Activated CD8-positive, alpha-beta memory T cell treated with anti-CD3 and anti-CD28 coated beads for 4 hours (primary cell): ENCODE measurements at regions not wholly inside any gene's neighbourhood (a gene's known extent, or its start where the extent isn't known, plus 50 kb on each side); places are given as distances from the start of the nearest gene placed in this dataset.

Experiments
- DNase-seq, 2 donors: peaks; one replicate each; pipeline ENCODE4 v3.0.0-alpha.2; 2020; ENCODE audit warnings: low read depth in 2 of 2

GRCh38 chr5:8138884-8139283 lies 269.9 kb downstream of the MTRR start:
- DNase-seq = no peak

DNA sequence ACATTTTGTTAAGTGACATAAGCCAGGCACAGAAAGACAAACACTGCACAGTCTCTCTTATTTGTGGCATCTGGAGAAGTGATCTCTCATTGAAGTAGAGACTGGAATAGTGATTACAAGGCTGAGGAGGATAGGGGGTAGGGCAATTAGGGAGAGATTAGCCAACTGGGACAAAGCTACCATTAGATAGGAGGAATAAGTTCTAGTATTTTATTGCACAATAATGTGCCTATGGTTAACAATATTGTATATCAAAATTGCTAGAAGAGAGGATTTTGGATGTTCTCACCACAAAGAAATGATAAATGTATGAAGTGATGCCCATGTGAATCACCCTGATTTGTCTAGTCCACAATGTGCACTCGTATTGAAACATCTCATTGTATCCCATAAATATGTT lies 281.8 kb downstream of the MTRR start:
- no peak for DNase-seq

GRCh38 chr5:8156706-8157105 lies 287.8 kb downstream of the MTRR start:
- DNase-seq = no peak

- DNase-seq = no peak
Observed at GRCh38 chr5:8157320-8157822, 288.4 kb downstream of the MTRR start.

DNA sequence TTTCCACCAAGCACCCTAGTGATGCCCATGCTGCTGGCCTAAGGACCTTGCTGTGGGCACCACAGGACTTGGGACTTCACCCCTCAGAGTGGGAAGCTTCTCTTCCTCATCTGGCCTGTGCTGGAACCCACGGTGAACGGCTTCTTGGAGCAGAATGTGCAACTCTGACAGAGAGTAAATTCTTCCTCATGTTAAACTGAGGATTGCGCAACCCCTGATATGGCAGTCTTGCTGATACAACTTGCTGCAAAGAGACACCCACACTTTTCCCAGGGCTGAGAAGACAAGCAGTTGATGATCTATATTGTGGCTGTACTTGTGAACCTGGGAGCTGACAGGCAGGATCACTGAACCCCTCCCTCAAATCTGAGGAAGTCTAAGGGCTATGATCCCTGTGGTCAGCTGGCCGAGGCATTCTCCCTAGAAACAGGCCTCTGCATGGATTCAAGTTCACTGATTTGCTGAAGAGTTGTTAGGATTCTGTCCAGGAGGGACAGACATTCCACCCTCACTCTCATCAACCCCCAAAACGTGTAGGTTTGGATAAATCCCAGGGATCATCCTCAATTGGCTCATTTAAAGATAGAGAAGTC lies 307.2 kb downstream of the MTRR start:
- DNase-seq = no peak

GRCh38 chr5:8184455-8185063 lies 315.6 kb downstream of the MTRR start:
- no peak for DNase-seq

- DNase-seq = no peak
Observed at GRCh38 chr5:8185852-8186251, 316.9 kb downstream of the MTRR start.

GRCh38 chr5:8188874-8189565 lies 320.1 kb downstream of the MTRR start:
- DNase-seq = no peak

GRCh38 chr5:8192840-8193239 lies 323.9 kb downstream of the MTRR start:
- DNase-seq = no peak

DNA sequence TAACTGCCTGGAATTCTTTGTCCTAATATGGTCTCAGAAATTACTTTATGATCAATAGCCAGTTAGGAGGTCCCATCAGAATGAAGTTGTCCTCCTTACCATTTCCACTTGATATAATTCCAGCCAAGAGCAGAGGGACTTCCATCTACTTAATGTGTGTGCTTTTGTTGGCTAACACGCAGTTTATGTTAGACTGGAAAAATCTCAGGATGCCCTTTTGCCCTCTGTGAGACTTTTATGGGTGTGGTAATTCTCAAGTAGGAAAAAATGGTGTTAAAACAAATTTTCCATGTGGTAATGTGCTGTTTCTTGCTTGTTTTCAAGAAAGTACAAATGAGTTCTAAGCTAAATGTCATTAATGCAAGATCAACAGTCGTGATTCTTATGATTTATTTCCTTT lies 327.1 kb downstream of the MTRR start:
- DNase-seq = no peak

DNA sequence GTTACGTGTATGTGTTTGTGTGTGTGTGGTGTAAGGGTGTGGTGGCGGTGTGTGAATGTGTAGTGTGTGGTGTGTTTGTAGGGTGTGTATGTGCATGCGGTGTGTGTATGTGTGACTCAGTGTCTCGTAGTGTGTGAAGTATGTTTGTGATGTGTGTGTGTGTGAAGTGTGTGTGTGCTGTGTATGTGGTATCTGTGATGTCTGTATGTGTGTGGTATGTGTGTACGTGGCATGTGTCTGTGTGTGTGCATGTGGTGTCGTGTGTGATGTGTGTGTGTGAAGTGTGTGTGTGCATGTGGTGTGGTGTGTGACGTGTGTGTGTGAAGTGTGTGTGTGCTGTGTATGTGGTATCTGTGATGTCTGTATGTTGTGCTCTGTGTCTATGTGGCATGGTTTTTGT lies 339.4 kb downstream of the MTRR start:
- no peak for DNase-seq

- no peak for DNase-seq
Observed at GRCh38 chr5:8209500-8209899, 340.6 kb downstream of the MTRR start.

DNA sequence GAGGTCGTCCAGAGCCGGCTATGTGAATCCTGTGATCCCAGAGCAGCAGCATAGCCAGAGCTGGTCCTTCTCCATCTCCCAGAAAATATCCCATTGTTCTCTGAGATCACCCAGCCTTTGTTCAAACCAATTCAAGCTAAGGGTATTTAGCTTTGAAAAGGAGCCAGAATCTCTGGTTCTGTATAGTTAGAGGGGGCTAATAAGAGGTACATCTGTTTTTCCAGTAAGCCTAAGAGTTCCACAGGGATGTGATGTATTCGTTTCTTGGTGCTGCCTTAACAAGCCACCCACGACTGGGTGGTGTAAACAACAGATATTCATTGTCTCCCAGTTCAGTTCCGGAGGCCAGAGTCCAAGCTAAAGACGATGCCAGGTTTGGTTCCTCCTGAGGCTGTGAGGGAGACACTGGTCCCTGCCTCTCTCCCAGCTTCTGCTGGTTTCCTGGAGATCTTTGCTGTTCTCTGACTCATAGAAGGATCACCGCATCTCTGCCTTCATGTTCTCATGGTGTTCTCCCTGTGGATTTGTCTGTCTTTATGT lies 344.8 kb downstream of the MTRR start:
- DNase-seq = no peak

GRCh38 chr5:8216921-8217320 lies 348.0 kb downstream of the MTRR start:
- no peak for DNase-seq

DNA sequence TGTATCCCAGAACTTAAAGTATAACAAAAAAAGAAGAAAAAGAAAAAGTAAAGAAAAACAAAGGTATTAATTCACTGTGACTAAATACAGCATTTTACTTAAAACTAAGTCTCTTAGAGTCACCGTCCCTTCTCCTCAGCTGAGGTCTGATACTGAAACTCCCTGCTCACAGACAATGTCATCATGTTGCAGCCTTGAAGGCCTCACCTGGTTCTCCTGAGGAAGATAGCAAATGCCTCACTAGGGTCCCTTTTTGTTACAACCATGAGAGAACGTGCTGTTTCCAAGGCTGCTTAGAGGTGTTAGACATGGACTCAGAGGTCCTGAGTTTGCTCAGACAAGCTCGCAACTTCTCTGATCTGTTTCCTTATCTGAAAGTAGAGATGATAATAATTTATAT lies 357.2 kb downstream of the MTRR start:
- DNase-seq = no peak

GRCh38 chr5:8227112-8227511 lies 358.2 kb downstream of the MTRR start:
- DNase-seq = no peak

DNA sequence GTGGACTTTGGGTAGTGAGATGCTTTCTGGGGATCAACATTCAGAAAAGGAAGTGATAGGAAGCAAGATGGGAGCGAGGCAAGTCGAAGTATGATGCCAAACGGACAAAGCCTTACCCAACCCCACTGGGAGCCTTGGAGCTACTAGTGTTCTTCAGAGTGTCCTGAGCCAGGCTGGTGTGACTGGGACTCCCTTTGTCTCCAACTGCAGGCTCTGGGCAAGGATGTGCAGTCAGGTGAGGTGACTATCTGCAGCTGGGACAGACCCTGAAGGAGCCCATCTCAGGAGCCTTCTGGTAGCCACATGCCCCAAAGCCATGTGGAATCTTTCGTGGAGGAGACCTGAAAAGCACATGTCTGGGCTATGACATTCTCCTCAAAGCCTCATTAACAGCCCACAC lies 360.6 kb downstream of the MTRR start:
- DNase-seq = no peak

GRCh38 chr5:8230868-8231267 lies 361.9 kb downstream of the MTRR start:
- DNase-seq = no peak

- DNase-seq = no peak
Observed at GRCh38 chr5:8233479-8233878, 364.5 kb downstream of the MTRR start.

- DNase-seq = no peak
Observed at GRCh38 chr5:8234179-8234770, 365.3 kb downstream of the MTRR start.

GRCh38 chr5:8238080-8238479 lies 369.1 kb downstream of the MTRR start:
- no peak for DNase-seq

DNA sequence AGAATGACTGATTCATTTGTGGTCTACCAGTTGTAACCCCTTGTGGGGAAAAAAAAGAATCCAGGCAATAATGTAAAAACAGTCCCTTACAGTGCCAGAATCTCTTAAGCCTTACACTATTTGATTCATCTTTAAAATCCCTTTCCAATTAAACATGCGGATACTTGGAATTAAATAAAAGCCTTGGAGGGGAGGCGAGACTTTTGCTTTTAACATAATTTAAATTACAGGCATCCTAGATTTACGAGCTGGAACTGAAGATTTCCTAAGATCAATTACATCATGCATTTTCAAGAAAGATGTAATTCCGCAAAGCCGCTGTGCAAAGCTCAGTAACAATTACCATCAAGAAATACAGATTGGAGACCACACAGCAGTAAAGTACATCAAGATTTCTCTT lies 370.2 kb downstream of the MTRR start:
- no peak for DNase-seq

DNA sequence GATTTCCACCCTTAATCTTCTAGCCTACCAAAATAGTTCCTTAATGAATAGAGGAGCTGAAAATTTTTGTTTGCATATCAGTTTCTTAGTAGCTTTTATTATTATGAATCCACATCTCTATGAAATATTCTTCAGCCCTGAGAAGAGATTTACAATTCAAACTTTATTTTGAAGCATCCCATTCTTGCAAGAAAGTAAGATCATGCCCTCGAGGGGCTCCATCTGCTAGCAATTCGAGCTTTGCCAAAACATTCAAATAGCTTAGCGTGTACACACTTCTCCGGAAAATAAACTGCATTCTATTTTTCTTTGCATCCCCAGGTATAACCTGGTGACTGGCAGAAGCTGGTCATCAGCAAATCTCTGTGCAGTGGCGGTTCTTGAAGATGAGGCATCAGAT lies 370.7 kb downstream of the MTRR start:
- DNase-seq = no peak
